ENCODE measurements at regions not wholly inside any gene's neighbourhood (a gene's known extent, or its start where the extent isn't known, plus 50 kb on each side); places are given as distances from the start of the nearest gene placed in this dataset.

DNA sequence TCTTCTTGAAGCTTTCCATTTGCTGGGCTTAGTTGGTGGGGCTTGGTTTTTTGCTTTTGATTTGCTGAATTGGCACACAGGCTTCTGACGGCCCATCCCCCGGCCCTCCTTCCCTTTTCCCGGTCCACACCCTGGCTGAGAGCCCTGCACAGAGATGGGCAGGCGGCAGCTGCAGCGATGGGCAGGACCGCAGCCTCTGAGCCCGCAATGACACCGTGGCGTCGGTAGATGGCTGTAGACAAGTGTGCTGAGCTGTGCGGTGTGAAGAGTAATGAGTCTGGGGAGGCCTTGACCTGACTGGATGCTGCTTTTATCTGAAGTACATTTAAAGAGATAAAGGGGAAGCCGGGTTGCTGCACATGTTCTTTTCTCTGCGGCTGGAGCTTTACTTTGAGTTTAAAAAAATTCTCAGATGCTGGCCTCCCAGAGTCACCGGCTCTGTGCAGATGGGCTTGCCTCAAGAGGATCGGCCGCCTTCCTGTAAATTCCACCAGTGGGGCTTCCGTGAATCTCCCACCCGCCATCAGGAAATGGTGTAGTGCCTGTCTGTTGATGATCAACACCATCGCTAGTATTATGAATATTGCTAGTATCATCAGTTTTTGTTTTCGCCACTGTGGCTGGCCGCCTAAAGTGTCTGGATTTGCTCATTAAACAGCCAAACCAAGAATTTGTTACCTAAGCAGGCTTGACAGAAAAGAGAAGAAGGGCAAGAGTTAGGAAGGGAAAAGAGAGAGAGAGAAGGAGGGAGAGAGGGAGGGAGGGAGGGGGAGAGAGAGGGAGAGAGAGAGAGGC, 245.6 kb upstream of the RBFOX1 start:
- no peak for ATAC-seq

More for the DNA sequence above, 245.6 kb upstream of the RBFOX1 start:
- RAD21 ChIA-PET (ENCODE audit: low non-redundant PET in 1 of 2, low total read pairs in 2 of 2, uncharacterized antibody in 2 of 2, unreplicated experiment in 2 of 2) = no interaction called here
- Histone ChIP-seq H2AFZ (ENCODE audit: low read depth, low read length, poor library complexity, severe bottlenecking) (no peak overlapping the region), H3K36me3 (ENCODE audit: control insufficient read depth in 1 of 2, insufficient read depth in 2 of 2, low read length in 2 of 2) (no peaks in the 10 kb centered on the region), H4K20me1 (ENCODE audit: insufficient read depth) (no peaks in the 10 kb centered on the region), H3K79me2 (ENCODE audit: insufficient read depth, low read length) (no peaks in the 10 kb centered on the region), H3K27ac (ENCODE audit: low read depth, low read length) (no peak overlapping the region), H3K9me3 (ENCODE audit: control insufficient read depth in 1 of 2, insufficient read depth in 1 of 2, low read depth in 1 of 2, low read length in 2 of 2) (no peaks in the 10 kb centered on the region), H3K9ac (ENCODE audit: low read length) (no peak overlapping the region), H3K4me2 (ENCODE audit: low read length) (no peak overlapping the region), H3K9me2 (ENCODE audit: insufficient read depth) (no peaks in the 10 kb centered on the region), H3K4me1 (ENCODE audit: control insufficient read depth in 1 of 2, insufficient read depth in 2 of 2, low read length in 2 of 2) (no peaks in the 10 kb centered on the region), H3K27me3 (ENCODE audit: insufficient read depth, low read length) (no peaks in the 10 kb centered on the region), H3K4me3 (replicated peaks in 1 of 2; ENCODE audit: low read depth in 1 of 2, low read length in 2 of 2) (no peak overlapping the region)
- DNase-seq (ENCODE audit: low read depth, low spot score) = no peak
- POLR2A ChIA-PET = no interaction called here
- CTCF ChIA-PET = no interaction called here
- intact Hi-C loops (cut with micrococcal nuclease) = no loop called here
- BruUV-seq (replicated peaks) = no TSS peak
- TF ChIP-seq TCF7L2 (IDR thresholded peaks at IDR 0.05; ENCODE audit: borderline replicate concordance, extremely low read depth, insufficient read depth, insufficient read length) (no peak), CEBPB (IDR thresholded peaks at IDR 0.05; ENCODE audit: low read depth) (no peak), ZBTB33 (IDR thresholded peaks at IDR 0.05; ENCODE audit: extremely low read depth, insufficient replicate concordance, low read length) (no peak), EZH2 (IDR thresholded peaks at IDR 0.05) (no peak), REST (IDR thresholded peaks at IDR 0.05; ENCODE audit: low read depth) (no peak), SP1 (IDR thresholded peaks at IDR 0.05; ENCODE audit: low read depth) (no peak), RAD21 (IDR thresholded peaks at IDR 0.05; ENCODE audit: low read depth) (no peak), EZH2phosphoT487 (IDR thresholded peaks at IDR 0.05; ENCODE audit: borderline replicate concordance) (no peak), MAX (IDR thresholded peaks at IDR 0.05) (no peak), POLR2A (IDR thresholded peaks at IDR 0.05; ENCODE audit: borderline replicate concordance, extremely low read depth, insufficient read depth, insufficient read length) (no peak), FOSL1 (IDR thresholded peaks at IDR 0.05; ENCODE audit: low read depth) (no peak), SIN3A (IDR thresholded peaks at IDR 0.05; ENCODE audit: low read depth) (no peak), SRF (IDR thresholded peaks at IDR 0.05; ENCODE audit: low read depth) (no peak), JUND (IDR thresholded peaks at IDR 0.05) (no peak), POLR2AphosphoS5 (IDR thresholded peaks at IDR 0.05; ENCODE audit: low read depth, low read length) (no peak)
- TF ChIP-seq, protein P1, sequence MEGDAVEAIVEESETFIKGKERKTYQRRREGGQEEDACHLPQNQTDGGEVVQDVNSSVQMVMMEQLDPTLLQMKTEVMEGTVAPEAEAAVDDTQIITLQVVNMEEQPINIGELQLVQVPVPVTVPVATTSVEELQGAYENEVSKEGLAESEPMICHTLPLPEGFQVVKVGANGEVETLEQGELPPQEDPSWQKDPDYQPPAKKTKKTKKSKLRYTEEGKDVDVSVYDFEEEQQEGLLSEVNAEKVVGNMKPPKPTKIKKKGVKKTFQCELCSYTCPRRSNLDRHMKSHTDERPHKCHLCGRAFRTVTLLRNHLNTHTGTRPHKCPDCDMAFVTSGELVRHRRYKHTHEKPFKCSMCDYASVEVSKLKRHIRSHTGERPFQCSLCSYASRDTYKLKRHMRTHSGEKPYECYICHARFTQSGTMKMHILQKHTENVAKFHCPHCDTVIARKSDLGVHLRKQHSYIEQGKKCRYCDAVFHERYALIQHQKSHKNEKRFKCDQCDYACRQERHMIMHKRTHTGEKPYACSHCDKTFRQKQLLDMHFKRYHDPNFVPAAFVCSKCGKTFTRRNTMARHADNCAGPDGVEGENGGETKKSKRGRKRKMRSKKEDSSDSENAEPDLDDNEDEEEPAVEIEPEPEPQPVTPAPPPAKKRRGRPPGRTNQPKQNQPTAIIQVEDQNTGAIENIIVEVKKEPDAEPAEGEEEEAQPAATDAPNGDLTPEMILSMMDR (IDR thresholded peaks at IDR 0.05 in 2 of 3, conservative IDR thresholded peaks at IDR 0.05 in 1 of 3; ENCODE audit: borderline replicate concordance in 1 of 3, insufficient read depth in 1 of 3, low read depth in 2 of 3, low read length in 2 of 3) = no peak
- TF ChIP-seq, protein P2, sequence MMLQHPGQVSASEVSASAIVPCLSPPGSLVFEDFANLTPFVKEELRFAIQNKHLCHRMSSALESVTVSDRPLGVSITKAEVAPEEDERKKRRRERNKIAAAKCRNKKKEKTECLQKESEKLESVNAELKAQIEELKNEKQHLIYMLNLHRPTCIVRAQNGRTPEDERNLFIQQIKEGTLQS (IDR thresholded peaks at IDR 0.05) = no peak
